Peyer's patch (tissue), 4 donors: ENCODE measurements at regions not wholly inside any gene's neighbourhood (a gene's known extent, or its start where the extent isn't known, plus 50 kb on each side); places are given as distances from the start of the nearest gene placed in this dataset.

Source experiments
- DNase-seq, 3 donors: peaks; one replicate each; pipeline ENCODE4 v3.0.0-alpha.2; 2017 to 2019
- H3K27ac ChIP-seq, 4 donors: fragments of 200-600 bp; sonication (generic); one replicate each; pipeline ENCODE4 v1.5.1; 2016 to 2019
- H3K27me3 ChIP-seq, 2 donors: fragments of 200-600 bp; sonication (generic); one replicate each; pipeline ENCODE4 v1.5.1; 2019
- H3K36me3 ChIP-seq, 3 donors: fragments of 200-600 bp; sonication (generic); one replicate each; pipeline ENCODE4 v1.5.1; 2016 to 2019
- H3K4me1 ChIP-seq, 4 donors: fragments of 200-600 bp; sonication (generic); one replicate each; pipeline ENCODE4 v1.5.1; 2016 to 2019
- H3K4me3 ChIP-seq, 4 donors: fragments of 200-600 bp; sonication (generic); 1 replicate in 3 of 4; 2 replicates in 1 of 4; pipeline ENCODE4 v1.5.1; 2016 to 2019; ENCODE audit warnings: mild to moderate bottlenecking in 1 of 4
- H3K9me3 ChIP-seq, 4 donors: fragments of 200-600 bp; sonication (generic); one replicate each; pipeline ENCODE4 v1.5.1; 2016 to 2019; ENCODE audit warnings: mild to moderate bottlenecking in 1 of 4
- POLR2A ChIP-seq, 2 donors: fragments of 450-650 bp; IDR thresholded peaks; one replicate each; pipeline ENCODE4 v1.5.1; 2017; ENCODE audit warnings: antibody characterized with exemption in 2 of 2, mild to moderate bottlenecking in 2 of 2, moderate library complexity in 2 of 2
- TF ChIP-seq, protein P1 (sequence below), 6 experiments: fragments of 450-650 bp in 4 of 6; fragments of 200-600 bp in 2 of 6; sonication (generic) in 1 of 6; IDR thresholded peaks; one replicate each; pipeline ENCODE4 v1.5.1; 2017 to 2019; ENCODE audit warnings: antibody characterized with exemption in 6 of 6, mild to moderate bottlenecking in 3 of 6, moderate library complexity in 1 of 6

DNA sequence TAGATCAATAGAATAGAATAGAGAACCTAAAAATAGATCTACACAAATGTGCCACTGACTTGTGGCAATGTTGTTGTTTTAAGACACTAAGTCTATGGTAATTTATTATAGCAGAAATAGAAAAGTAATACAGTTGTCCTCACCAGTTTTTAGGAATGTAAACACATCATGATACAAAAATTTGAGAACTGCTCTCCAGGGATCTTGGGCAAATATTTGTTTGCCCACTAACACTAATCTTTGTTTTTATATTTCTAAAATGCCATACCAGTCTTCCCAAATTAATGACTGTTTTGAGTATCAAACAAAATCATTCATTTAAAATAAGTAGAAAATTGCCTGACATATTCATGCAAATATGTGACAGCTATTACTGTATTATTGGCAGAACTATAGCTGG lies 297.6 kb downstream of the BRINP1 start:
- Histone ChIP-seq H3K36me3 (no peaks in the 10 kb centered on the region), H3K4me1 (no peaks in the 10 kb centered on the region), H3K9me3 (no peaks in the 10 kb centered on the region), H3K4me3 (no peak overlapping the region), H3K27ac (no peak overlapping the region), H3K27me3 (no peaks in the 10 kb centered on the region)
- no peak for DNase-seq
- no peak for TF ChIP-seq POLR2A (IDR thresholded peaks at IDR 0.05)
- TF ChIP-seq, protein P1, sequence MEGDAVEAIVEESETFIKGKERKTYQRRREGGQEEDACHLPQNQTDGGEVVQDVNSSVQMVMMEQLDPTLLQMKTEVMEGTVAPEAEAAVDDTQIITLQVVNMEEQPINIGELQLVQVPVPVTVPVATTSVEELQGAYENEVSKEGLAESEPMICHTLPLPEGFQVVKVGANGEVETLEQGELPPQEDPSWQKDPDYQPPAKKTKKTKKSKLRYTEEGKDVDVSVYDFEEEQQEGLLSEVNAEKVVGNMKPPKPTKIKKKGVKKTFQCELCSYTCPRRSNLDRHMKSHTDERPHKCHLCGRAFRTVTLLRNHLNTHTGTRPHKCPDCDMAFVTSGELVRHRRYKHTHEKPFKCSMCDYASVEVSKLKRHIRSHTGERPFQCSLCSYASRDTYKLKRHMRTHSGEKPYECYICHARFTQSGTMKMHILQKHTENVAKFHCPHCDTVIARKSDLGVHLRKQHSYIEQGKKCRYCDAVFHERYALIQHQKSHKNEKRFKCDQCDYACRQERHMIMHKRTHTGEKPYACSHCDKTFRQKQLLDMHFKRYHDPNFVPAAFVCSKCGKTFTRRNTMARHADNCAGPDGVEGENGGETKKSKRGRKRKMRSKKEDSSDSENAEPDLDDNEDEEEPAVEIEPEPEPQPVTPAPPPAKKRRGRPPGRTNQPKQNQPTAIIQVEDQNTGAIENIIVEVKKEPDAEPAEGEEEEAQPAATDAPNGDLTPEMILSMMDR (IDR thresholded peaks at IDR 0.05): no peak

- TF ChIP-seq POLR2A (IDR thresholded peaks at IDR 0.05): no peak
- TF ChIP-seq, protein P1 (IDR thresholded peaks at IDR 0.05): no peak
- Histone ChIP-seq H3K4me3 (no peak overlapping the region), H3K27ac (no peak overlapping the region), H3K9me3 (no peaks in the 10 kb centered on the region), H3K4me1 (no peaks in the 10 kb centered on the region), H3K36me3 (no peaks in the 10 kb centered on the region), H3K27me3 (no peaks in the 10 kb centered on the region)
- DNase-seq: no peak
Observed at GRCh38 chr9:119074017-119074416, 295.2 kb downstream of the BRINP1 start.

- no peaks in the 10 kb centered on the region for H3K9me3 ChIP-seq
Observed at GRCh38 chr9:119078015-119078414, 291.2 kb downstream of the BRINP1 start.

DNA sequence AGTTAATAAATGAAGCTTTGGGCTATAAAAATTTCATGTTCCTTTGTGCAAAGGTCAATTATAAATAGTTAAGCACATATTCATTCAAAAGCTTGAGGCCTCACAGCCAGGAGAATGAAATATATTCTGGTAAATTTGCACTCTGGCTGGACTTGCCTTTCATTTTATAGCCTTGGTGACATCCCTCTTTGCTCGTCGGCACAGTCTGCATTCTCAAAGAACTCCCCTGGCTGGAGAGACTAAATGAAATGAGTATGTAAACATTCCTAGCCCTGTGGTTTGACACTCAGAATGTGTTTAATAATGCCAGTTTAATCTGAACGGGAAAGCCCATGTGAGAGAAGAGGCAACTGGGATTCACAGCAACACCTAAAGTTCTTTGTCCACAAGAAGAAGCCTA lies 285.6 kb downstream of the BRINP1 start:
- no peaks in the 10 kb centered on the region for H3K9me3 ChIP-seq
- no peak overlapping the region for H3K4me3 ChIP-seq
- H3K4me1 ChIP-seq: no peaks in the 10 kb centered on the region
- H3K27me3 ChIP-seq: no peaks in the 10 kb centered on the region
- H3K27ac ChIP-seq: no peak overlapping the region
- H3K36me3 ChIP-seq: no peaks in the 10 kb centered on the region
- TF ChIP-seq, protein P1 (IDR thresholded peaks at IDR 0.05): no peak
- TF ChIP-seq POLR2A (IDR thresholded peaks at IDR 0.05): no peak
- DNase-seq: no peak

More at GRCh38 chr9:119078015-119078414, 291.2 kb downstream of the BRINP1 start:
- DNase-seq: no peak
- H3K27me3 ChIP-seq: no peaks in the 10 kb centered on the region
- H3K4me3 ChIP-seq: no peak overlapping the region
- TF ChIP-seq POLR2A (IDR thresholded peaks at IDR 0.05): no peak
- TF ChIP-seq, protein P1 (IDR thresholded peaks at IDR 0.05): no peak
- H3K4me1 ChIP-seq: no peaks in the 10 kb centered on the region
- H3K36me3 ChIP-seq: no peaks in the 10 kb centered on the region
- H3K27ac ChIP-seq: no peak overlapping the region

DNA sequence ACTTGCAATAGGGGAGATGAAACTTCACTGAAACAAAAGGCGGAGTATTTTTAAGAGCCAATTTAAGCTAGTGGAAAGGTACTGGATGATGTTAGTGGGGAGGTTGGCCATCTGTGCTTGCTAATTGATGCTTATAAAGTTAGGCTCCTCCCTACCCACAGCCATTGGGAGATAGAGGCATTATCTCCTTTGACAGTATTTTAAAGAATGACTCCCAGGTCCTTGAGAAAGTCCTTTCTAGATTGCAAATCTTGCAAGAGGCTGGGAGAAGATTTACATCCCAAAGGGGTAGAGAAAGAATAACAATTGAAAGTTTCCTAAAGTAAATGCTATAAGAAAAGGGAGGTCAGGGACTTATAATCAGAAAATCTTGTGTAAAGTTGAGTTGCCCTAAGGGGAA lies 282.6 kb downstream of the BRINP1 start:
- Histone ChIP-seq H3K27ac (no peak overlapping the region), H3K4me1 (no peaks in the 10 kb centered on the region), H3K4me3 (no peak overlapping the region), H3K27me3 (no peaks in the 10 kb centered on the region), H3K9me3 (no peaks in the 10 kb centered on the region), H3K36me3 (no peaks in the 10 kb centered on the region)
- no peak for DNase-seq
- TF ChIP-seq POLR2A (IDR thresholded peaks at IDR 0.05): no peak
- TF ChIP-seq, protein P1 (IDR thresholded peaks at IDR 0.05): no peak

DNA sequence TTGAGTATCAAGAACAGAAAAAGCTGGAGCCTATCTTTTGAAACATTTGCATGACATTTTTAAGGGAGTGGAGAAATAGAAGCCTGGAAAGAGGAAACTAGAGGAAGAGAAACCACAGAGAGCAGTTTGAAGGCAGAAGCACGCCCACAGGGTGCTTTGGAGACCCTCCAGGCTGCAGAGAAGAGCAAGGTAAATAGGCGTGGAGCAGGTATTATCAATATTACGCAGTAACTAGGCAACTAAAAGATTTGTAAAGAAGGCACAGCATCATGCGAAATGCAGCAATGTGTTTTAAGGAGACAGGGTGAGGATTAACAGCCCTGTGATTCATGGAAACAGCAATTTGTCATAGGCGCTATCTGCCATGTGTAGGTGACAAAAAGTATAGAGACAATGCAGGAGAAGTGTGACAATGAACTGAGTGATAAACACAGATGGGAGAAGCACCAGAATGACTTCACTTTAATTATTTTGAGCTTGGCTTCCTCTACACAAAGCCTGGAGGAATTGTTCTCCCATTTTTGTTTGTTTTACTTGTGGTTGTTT lies 281.2 kb downstream of the BRINP1 start:
- DNase-seq: no peak
- Histone ChIP-seq H3K36me3 (no peaks in the 10 kb centered on the region), H3K9me3 (no peaks in the 10 kb centered on the region), H3K27me3 (no peaks in the 10 kb centered on the region), H3K4me1 (no peaks in the 10 kb centered on the region), H3K27ac (no peak overlapping the region), H3K4me3 (no peak overlapping the region)
- no peak for TF ChIP-seq POLR2A (IDR thresholded peaks at IDR 0.05)
- TF ChIP-seq, protein P1 (IDR thresholded peaks at IDR 0.05): no peak
